Muscle of leg (tissue), 3 donors: ENCODE measurements at regions not wholly inside any gene's neighbourhood (a gene's known extent, or its start where the extent isn't known, plus 50 kb on each side); places are given as distances from the start of the nearest gene placed in this dataset.

Experiments used
- DNase-seq: peaks from one replicate; pipeline ENCODE4 v3.0.0; 2013
- H3K27ac ChIP-seq: one replicate; pipeline ENCODE4 v1.5.1; 2013; ENCODE audit warnings: mild to moderate bottlenecking, low read length, control low read depth
- H3K27me3 ChIP-seq: one replicate; pipeline ENCODE4 v1.6.1; 2013; ENCODE audit warnings: low read length; ENCODE audit not compliant: control insufficient read depth, insufficient read depth
- H3K36me3 ChIP-seq: one replicate; pipeline ENCODE4 v1.6.1; 2013; ENCODE audit warnings: low read length; ENCODE audit not compliant: control insufficient read depth, insufficient read depth
- H3K4me1 ChIP-seq: one replicate; pipeline ENCODE4 v1.6.1; 2013; ENCODE audit warnings: low read length; ENCODE audit not compliant: control insufficient read depth, insufficient read depth
- H3K4me3 ChIP-seq: one replicate; pipeline ENCODE4 v1.5.1; 2013; ENCODE audit warnings: low read length, control low read depth
- H3K9me3 ChIP-seq: replicated peaks from 2 replicates; pipeline ENCODE4 v1.6.1; 2013; ENCODE audit warnings: low read depth, low read length; ENCODE audit not compliant: control insufficient read depth
- WGBS: methylation state at CpG from one replicate; pipeline ENCODE4 v1.1.5; 2013; ENCODE audit warnings: missing lambda C conversion rate; ENCODE audit not compliant: insufficient coverage; 5-methylcytosine and 5-hydroxymethylcytosine counted together

GRCh38 chr9:26193237-26193636 is 515.0 kb upstream of the TUSC1 start:
- no peak for DNase-seq

GRCh38 chr9:26191711-26192110 is 513.5 kb upstream of the TUSC1 start:
- DNase-seq: no peak
- Histone ChIP-seq H3K9me3 (peaks cover 16% of the 10 kb centered on the region), H3K27me3 (no peaks in the 10 kb centered on the region), H3K27ac (no peak overlapping the region), H3K4me3 (no peak overlapping the region), H3K36me3 (no peaks in the 10 kb centered on the region), H3K4me1 (no peaks in the 10 kb centered on the region)
- WGBS: no CpG with 5 or more reads among the region's 1 CpG

More at GRCh38 chr9:26193237-26193636, 515.0 kb upstream of the TUSC1 start:
- no peaks in the 10 kb centered on the region for H3K4me1 ChIP-seq
- WGBS: 94% methylated on average over 2 of the region's 2 CpGs
- no peak overlapping the region for H3K4me3 ChIP-seq
- no peaks in the 10 kb centered on the region for H3K27me3 ChIP-seq
- H3K9me3 ChIP-seq: peaks cover 13% of the 10 kb centered on the region
- no peak overlapping the region for H3K27ac ChIP-seq
- H3K36me3 ChIP-seq: no peaks in the 10 kb centered on the region

GRCh38 chr9:26181836-26182235 is 503.6 kb upstream of the TUSC1 start:
- H3K36me3 ChIP-seq: no peaks in the 10 kb centered on the region
- DNase-seq: peak; percentile 5
- no CpG with 5 or more reads among the region's 2 CpGs for WGBS
- H3K27me3 ChIP-seq: no peaks in the 10 kb centered on the region
- no peak overlapping the region for H3K4me3 ChIP-seq
- no peaks in the 10 kb centered on the region for H3K9me3 ChIP-seq
- H3K27ac ChIP-seq: peak overlapping the region; percentile 17
- no peaks in the 10 kb centered on the region for H3K4me1 ChIP-seq

DNA sequence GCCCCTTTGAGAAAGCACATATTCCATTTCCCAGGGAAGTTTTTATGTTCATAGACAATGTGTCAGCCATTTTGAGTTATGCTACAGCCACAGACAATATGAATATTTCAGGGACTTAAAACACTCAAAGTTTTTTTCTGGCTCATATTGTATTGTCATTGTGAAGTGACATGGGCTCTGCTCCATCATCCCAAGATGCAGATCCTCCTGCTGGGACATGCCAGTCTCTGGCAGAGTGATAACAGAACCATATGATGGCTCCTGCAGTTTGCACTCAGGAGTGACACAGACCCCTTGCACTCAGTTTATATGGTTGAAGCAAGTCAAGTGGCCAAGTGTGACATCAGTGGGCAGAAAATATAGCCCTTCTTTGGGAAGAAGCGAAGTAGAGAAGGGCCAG is 498.4 kb upstream of the TUSC1 start:
- Histone ChIP-seq H3K4me1 (no peaks in the 10 kb centered on the region), H3K4me3 (no peak overlapping the region), H3K27ac (no peak overlapping the region), H3K36me3 (no peaks in the 10 kb centered on the region), H3K27me3 (no peaks in the 10 kb centered on the region), H3K9me3 (no peaks in the 10 kb centered on the region)
- no CpG with 5 or more reads among the region's 1 CpG for WGBS
- no peak for DNase-seq

DNA sequence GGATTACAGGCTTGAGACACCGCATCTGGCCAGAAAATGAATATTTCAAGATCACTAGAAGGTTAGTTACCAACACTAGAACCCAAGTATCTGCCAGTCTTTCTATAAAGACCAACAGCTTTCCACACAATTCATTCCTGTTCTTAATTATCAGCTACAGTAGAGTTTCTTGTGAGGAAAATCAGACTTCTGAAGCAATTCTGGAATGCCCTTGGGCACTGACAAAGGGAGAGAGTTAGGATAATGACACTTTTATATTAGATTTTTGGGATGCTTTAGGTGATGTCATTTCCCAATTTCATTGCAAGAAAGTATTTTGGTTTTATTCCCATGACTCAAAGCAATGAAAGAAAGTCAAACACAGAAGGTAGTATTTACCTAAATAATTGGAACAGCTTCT is 497.0 kb upstream of the TUSC1 start:
- DNase-seq: no peak
- Histone ChIP-seq H3K27me3 (no peaks in the 10 kb centered on the region), H3K27ac (no peak overlapping the region), H3K36me3 (no peaks in the 10 kb centered on the region), H3K4me3 (no peak overlapping the region), H3K9me3 (no peaks in the 10 kb centered on the region), H3K4me1 (no peaks in the 10 kb centered on the region)
- WGBS: 70% methylated on average over 1 of the region's 1 CpG

DNA sequence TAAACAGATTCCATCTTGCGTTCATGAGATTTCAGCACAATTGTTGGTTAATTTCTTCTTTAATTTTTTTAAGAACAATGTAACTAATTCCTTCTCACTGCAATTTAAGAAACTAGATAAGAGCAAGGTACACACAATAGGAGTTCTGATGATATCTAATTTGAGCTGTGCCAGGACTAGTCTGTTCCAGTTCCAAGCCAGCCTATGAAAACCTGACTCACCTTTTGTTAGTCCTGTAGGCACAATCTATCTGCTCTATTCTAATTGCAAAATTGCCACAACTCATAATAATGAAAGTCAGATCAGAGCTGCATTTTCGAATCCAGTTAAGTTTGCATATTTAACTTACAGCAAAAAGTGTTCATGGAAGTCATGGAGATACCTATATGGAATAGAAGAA is 494.1 kb upstream of the TUSC1 start:
- Histone ChIP-seq H3K4me3 (no peak overlapping the region), H3K27me3 (no peaks in the 10 kb centered on the region), H3K36me3 (no peaks in the 10 kb centered on the region), H3K9me3 (no peaks in the 10 kb centered on the region), H3K4me1 (no peaks in the 10 kb centered on the region), H3K27ac (no peak overlapping the region)
- DNase-seq: no peak
- no CpG with 5 or more reads among the region's 2 CpGs for WGBS

- WGBS: no CpG with 5 or more reads among the region's 2 CpGs
- H3K9me3 ChIP-seq: no peaks in the 10 kb centered on the region
- H3K4me1 ChIP-seq: no peaks in the 10 kb centered on the region
- no peak overlapping the region for H3K4me3 ChIP-seq
- H3K27ac ChIP-seq: no peak overlapping the region
- peak; percentile 6 for DNase-seq
- H3K36me3 ChIP-seq: no peaks in the 10 kb centered on the region
- H3K27me3 ChIP-seq: no peaks in the 10 kb centered on the region
Observed at GRCh38 chr9:26171691-26172090, 493.4 kb upstream of the TUSC1 start.

- no peak overlapping the region for H3K4me3 ChIP-seq
- no peaks in the 10 kb centered on the region for H3K9me3 ChIP-seq
- H3K27me3 ChIP-seq: no peaks in the 10 kb centered on the region
- WGBS: no CpG with 5 or more reads among the region's 3 CpGs
- no peaks in the 10 kb centered on the region for H3K36me3 ChIP-seq
- peak; percentile 78 for DNase-seq
- no peak overlapping the region for H3K27ac ChIP-seq
- no peaks in the 10 kb centered on the region for H3K4me1 ChIP-seq
Observed at GRCh38 chr9:26170190-26170589, 491.9 kb upstream of the TUSC1 start.

DNA sequence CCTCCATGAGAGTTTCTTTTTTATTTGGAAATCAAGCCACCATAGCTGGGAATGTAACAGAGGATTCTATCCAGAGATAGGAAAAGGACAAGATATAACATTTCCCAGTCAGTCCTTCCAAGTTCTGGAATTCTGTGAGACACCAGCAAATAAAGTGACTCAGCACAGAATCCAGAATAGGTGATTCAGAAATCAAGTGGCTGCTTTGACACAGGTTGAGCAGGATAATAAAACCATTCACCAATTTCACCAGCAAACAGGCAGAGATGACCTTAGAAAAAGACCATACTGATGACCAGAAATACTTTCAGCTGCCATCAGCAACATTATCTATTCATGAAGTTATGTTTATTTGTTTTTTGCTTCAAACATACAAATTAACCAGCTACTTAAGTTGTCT is 491.5 kb upstream of the TUSC1 start:
- DNase-seq: no peak
- H3K27ac ChIP-seq: no peak overlapping the region
- H3K9me3 ChIP-seq: no peaks in the 10 kb centered on the region
- no peak overlapping the region for H3K4me3 ChIP-seq
- H3K27me3 ChIP-seq: no peaks in the 10 kb centered on the region
- H3K4me1 ChIP-seq: no peaks in the 10 kb centered on the region
- H3K36me3 ChIP-seq: no peaks in the 10 kb centered on the region

- H3K36me3 ChIP-seq: no peaks in the 10 kb centered on the region
- DNase-seq: no peak
Observed at GRCh38 chr9:26166537-26166936, 488.3 kb upstream of the TUSC1 start.

GRCh38 chr9:26165426-26165825 is 487.2 kb upstream of the TUSC1 start:
- no CpG with 5 or more reads among the region's 3 CpGs for WGBS
- H3K4me3 ChIP-seq: no peak overlapping the region
- H3K36me3 ChIP-seq: no peaks in the 10 kb centered on the region
- no peaks in the 10 kb centered on the region for H3K27me3 ChIP-seq
- H3K27ac ChIP-seq: no peak overlapping the region
- H3K9me3 ChIP-seq: no peaks in the 10 kb centered on the region
- no peak for DNase-seq
- no peaks in the 10 kb centered on the region for H3K4me1 ChIP-seq

More at GRCh38 chr9:26166537-26166936, 488.3 kb upstream of the TUSC1 start:
- Histone ChIP-seq H3K4me3 (no peak overlapping the region), H3K9me3 (no peaks in the 10 kb centered on the region), H3K27me3 (no peaks in the 10 kb centered on the region), H3K4me1 (no peaks in the 10 kb centered on the region), H3K27ac (no peak overlapping the region)
